ENCODE measurements at regions not wholly inside any gene's neighbourhood (a gene's known extent, or its start where the extent isn't known, plus 50 kb on each side); places are given as distances from the start of the nearest gene placed in this dataset.

DNA sequence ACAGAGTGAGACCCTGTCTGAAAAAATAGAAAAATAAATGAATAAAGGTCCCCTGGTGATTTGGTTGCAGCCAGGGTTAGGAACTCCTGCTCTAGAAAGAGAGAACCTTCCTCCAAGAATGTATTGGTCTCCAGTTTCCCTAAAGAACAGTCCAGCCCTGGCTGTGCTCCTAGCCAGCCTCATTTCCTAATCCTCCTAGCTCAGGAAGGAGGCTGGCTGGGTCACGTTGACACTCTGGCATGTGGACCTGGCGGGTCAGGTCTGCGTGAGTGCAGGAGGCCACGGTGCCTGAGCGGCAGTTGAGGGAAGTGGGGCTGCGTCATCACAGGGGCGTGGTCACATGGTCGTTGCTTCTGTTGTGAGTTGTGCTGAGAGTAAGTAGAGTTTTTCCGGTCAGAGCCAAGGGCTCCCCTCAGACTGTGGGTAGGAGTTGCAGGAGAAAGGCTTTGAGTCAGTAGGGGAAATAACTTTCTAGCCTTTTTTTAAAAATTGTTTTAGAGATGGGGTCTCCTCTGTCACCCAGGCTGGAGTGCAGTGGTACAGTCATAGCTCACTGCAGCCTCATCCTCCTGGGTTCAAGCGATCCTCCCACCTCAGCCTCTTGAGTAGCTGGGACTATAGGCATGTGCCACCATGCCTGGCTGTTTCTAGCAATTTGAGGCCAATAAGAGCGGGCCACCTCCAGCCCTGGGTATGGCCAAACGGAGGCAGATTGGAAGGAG lies 194.0 kb upstream of the CIBAR2 start (continued):
- TF ChIP-seq TFDP2 (CRISPR knock-in tag; IDR thresholded peaks at IDR 0.05) (peak; percentile 96), JDP2 (CRISPR knock-in tag; IDR thresholded peaks at IDR 0.05; ENCODE audit: borderline replicate concordance) (no peak), ZNF10 (CRISPR knock-in tag; IDR thresholded peaks at IDR 0.05; ENCODE audit: borderline replicate concordance, low read depth) (no peak), NR2F1 (CRISPR knock-in tag; IDR thresholded peaks at IDR 0.05) (peak; percentile 56 to 90; a peak in 3 of 4 replicates), ZNF503 (CRISPR knock-in tag; IDR thresholded peaks at IDR 0.05) (no peak), PRMT3 (CRISPR knock-in tag; IDR thresholded peaks at IDR 0.05; ENCODE audit: borderline replicate concordance, low read depth) (no peak), KMT2B (CRISPR knock-in tag; IDR thresholded peaks at IDR 0.05) (peak; percentile 52; the same call in 1 of the 2 replicates), ZNF607 (CRISPR knock-in tag; IDR thresholded peaks at IDR 0.05; ENCODE audit: borderline replicate concordance) (peak; percentile 83; the same call in 1 of the 2 replicates), ZNF235 (CRISPR knock-in tag; IDR thresholded peaks at IDR 0.05; ENCODE audit: borderline replicate concordance) (no peak), MAFK (conservative IDR thresholded peaks at IDR 0.05 in 1 of 2, IDR thresholded peaks at IDR 0.05 in 1 of 2; ENCODE audit: low read length in 2 of 2) (no peak), ZNF674 (CRISPR knock-in tag; IDR thresholded peaks at IDR 0.05; ENCODE audit: low read depth) (no peak), PAF1 (CRISPR knock-in tag; IDR thresholded peaks at IDR 0.05) (no peak), ZNF766 (CRISPR knock-in tag; IDR thresholded peaks at IDR 0.05; ENCODE audit: borderline replicate concordance) (0 out of 2 replicates have a peak, but pooled peaks have one; percentile 20), CCDC6 (CRISPR knock-in tag; IDR thresholded peaks at IDR 0.05) (no peak), MYC (CRISPR knock-in tag; IDR thresholded peaks at IDR 0.05; ENCODE audit: borderline replicate concordance) (peak; percentile 95; the same call in 1 of the 2 replicates)
- TF ChIP-seq, protein P1, sequence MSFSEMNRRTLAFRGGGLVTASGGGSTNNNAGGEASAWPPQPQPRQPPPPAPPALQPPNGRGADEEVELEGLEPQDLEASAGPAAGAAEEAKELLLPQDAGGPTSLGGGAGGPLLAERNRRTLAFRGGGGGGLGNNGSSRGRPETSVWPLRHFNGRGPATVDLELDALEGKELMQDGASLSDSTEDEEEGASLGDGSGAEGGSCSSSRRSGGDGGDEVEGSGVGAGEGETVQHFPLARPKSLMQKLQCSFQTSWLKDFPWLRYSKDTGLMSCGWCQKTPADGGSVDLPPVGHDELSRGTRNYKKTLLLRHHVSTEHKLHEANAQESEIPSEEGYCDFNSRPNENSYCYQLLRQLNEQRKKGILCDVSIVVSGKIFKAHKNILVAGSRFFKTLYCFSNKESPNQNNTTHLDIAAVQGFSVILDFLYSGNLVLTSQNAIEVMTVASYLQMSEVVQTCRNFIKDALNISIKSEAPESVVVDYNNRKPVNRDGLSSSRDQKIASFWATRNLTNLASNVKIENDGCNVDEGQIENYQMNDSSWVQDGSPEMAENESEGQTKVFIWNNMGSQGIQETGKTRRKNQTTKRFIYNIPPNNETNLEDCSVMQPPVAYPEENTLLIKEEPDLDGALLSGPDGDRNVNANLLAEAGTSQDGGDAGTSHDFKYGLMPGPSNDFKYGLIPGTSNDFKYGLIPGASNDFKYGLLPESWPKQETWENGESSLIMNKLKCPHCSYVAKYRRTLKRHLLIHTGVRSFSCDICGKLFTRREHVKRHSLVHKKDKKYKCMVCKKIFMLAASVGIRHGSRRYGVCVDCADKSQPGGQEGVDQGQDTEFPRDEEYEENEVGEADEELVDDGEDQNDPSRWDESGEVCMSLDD (CRISPR knock-in tag; IDR thresholded peaks at IDR 0.05; ENCODE audit: borderline replicate concordance) = no peak
- TF ChIP-seq, protein P2, sequence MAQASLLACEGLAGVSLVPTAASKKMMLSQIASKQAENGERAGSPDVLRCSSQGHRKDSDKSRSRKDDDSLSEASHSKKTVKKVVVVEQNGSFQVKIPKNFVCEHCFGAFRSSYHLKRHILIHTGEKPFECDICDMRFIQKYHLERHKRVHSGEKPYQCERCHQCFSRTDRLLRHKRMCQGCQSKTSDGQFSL (CRISPR knock-in tag; IDR thresholded peaks at IDR 0.05) = no peak
- TF ChIP-seq, protein P3, sequence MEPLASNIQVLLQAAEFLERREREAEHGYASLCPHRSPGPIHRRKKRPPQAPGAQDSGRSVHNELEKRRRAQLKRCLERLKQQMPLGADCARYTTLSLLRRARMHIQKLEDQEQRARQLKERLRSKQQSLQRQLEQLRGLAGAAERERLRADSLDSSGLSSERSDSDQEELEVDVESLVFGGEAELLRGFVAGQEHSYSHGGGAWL (CRISPR knock-in tag; IDR thresholded peaks at IDR 0.05) = peak; percentile 69; the same call in 1 of the 2 replicates
- TF ChIP-seq, protein P4, sequence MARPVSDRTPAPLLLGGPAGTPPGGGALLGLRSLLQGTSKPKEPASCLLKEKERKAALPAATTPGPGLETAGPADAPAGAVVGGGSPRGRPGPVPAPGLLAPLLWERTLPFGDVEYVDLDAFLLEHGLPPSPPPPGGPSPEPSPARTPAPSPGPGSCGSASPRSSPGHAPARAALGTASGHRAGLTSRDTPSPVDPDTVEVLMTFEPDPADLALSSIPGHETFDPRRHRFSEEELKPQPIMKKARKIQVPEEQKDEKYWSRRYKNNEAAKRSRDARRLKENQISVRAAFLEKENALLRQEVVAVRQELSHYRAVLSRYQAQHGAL (CRISPR knock-in tag; IDR thresholded peaks at IDR 0.05; ENCODE audit: not compliant biosample characterization) = no peak
